C4-2B (cell line): ENCODE measurements at regions not wholly inside any gene's neighbourhood (a gene's known extent, or its start where the extent isn't known, plus 50 kb on each side); places are given as distances from the start of the nearest gene placed in this dataset.

Experiments used
- CTCF ChIP-seq: fragments of 450-650 bp; conservative IDR thresholded peaks from 2 replicates; pipeline ENCODE4 v1.5.1; 2017; ENCODE audit warnings: mild to moderate bottlenecking
- ZFX ChIP-seq: fragments of 450-650 bp; IDR thresholded peaks from 2 replicates; pipeline ENCODE4 v1.6.1; 2017

GRCh38 chr2:104658144-104658835 is 195.6 kb upstream of the POU3F3 start:
- TF ChIP-seq CTCF (no peak), ZFX (no peak)
